Right atrium auricular region (tissue), 2 donors: ENCODE measurements at regions not wholly inside any gene's neighbourhood (a gene's known extent, or its start where the extent isn't known, plus 50 kb on each side); places are given as distances from the start of the nearest gene placed in this dataset.

Experiments
- DNase-seq: peaks from one replicate; pipeline ENCODE4 v3.0.0-alpha.2; 2019; ENCODE audit warnings: low spot score
- H3K27ac ChIP-seq, 2 donors: fragments of 200-600 bp; sonication (generic); 1 replicate in 1 of 2; 2 replicates in 1 of 2; pipeline ENCODE4 v1.5.1; 2016 to 2019
- H3K27me3 ChIP-seq, 2 donors: fragments of 200-600 bp; sonication (generic); one replicate each; pipeline versions ENCODE4 v1.5.1 to v1.6.0; 2017 to 2019
- H3K36me3 ChIP-seq: fragments of 200-600 bp; sonication (generic); one replicate; pipeline ENCODE4 v1.5.1; 2016
- H3K4me1 ChIP-seq, 2 donors: fragments of 200-600 bp; sonication (generic); one replicate each; pipeline versions ENCODE4 v1.5.1 to v1.6.0; 2017 to 2019
- H3K4me3 ChIP-seq, 2 donors: fragments of 200-600 bp; sonication (generic); 1 replicate in 1 of 2; 2 replicates in 1 of 2; pipeline ENCODE4 v1.5.1; 2017 to 2019; ENCODE audit warnings: mild to moderate bottlenecking in 1 of 2, moderate library complexity in 1 of 2
- H3K9me3 ChIP-seq, 2 donors: fragments of 200-600 bp; sonication (generic); one replicate each; pipeline ENCODE4 v1.5.1; 2019
- TF ChIP-seq, protein P1 (sequence below), 2 donors: fragments of 200-600 bp; sonication (generic); IDR thresholded peaks; one replicate each; pipeline ENCODE4 v1.5.1; 2019; ENCODE audit warnings: antibody characterized with exemption in 2 of 2

DNA sequence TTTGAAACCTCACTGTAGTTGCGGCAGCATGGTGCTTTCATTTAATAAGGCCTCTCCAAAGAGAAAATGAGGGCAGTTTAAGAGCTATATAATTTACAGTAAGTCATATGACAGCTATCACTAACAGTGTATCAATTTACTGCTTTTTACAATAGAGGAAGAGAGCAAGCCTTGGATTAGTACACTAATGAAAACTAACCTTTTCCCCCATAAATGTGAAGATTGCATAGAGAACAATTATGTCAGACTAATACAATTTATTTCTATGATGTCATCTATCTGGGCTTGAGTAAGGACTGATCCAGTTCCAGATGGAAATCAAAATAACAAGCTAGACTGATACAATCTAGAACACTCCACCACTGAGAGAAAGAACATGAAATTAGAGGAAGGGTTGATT is 78.1 kb upstream of the FAM83B start:
- Histone ChIP-seq H3K36me3 (no peaks in the 10 kb centered on the region), H3K4me1 (no peaks in the 10 kb centered on the region), H3K27me3 (no peaks in the 10 kb centered on the region), H3K9me3 (no peaks in the 10 kb centered on the region), H3K27ac (no peak overlapping the region), H3K4me3 (no peak overlapping the region)
- DNase-seq = no peak
- TF ChIP-seq, protein P1, sequence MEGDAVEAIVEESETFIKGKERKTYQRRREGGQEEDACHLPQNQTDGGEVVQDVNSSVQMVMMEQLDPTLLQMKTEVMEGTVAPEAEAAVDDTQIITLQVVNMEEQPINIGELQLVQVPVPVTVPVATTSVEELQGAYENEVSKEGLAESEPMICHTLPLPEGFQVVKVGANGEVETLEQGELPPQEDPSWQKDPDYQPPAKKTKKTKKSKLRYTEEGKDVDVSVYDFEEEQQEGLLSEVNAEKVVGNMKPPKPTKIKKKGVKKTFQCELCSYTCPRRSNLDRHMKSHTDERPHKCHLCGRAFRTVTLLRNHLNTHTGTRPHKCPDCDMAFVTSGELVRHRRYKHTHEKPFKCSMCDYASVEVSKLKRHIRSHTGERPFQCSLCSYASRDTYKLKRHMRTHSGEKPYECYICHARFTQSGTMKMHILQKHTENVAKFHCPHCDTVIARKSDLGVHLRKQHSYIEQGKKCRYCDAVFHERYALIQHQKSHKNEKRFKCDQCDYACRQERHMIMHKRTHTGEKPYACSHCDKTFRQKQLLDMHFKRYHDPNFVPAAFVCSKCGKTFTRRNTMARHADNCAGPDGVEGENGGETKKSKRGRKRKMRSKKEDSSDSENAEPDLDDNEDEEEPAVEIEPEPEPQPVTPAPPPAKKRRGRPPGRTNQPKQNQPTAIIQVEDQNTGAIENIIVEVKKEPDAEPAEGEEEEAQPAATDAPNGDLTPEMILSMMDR (IDR thresholded peaks at IDR 0.05) = no peak

DNA sequence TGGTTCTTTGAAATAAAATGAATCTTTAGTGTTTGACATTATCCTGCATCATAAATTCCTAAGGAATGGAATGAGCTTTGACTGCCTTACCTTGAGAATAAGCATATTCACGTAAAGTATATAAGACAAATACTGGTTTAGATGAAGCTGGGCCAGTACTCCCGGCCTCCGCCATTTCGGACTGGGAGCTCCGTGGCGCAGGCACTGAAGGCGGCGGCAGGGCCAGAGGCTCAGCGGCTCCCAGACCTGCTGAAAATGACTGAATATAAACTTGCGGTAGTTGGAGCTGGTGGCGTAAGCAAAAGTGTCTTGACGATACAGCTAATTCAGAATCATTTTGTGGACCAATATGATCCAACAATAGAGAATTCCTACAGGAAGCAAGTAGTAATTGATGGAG is 76.2 kb upstream of the FAM83B start:
- H3K4me1 ChIP-seq = no peaks in the 10 kb centered on the region
- DNase-seq = no peak
- no peaks in the 10 kb centered on the region for H3K27me3 ChIP-seq
- TF ChIP-seq, protein P1 (IDR thresholded peaks at IDR 0.05) = no peak
- no peak overlapping the region for H3K4me3 ChIP-seq
- H3K36me3 ChIP-seq = no peaks in the 10 kb centered on the region
- H3K27ac ChIP-seq = no peak overlapping the region
- H3K9me3 ChIP-seq = no peaks in the 10 kb centered on the region

DNA sequence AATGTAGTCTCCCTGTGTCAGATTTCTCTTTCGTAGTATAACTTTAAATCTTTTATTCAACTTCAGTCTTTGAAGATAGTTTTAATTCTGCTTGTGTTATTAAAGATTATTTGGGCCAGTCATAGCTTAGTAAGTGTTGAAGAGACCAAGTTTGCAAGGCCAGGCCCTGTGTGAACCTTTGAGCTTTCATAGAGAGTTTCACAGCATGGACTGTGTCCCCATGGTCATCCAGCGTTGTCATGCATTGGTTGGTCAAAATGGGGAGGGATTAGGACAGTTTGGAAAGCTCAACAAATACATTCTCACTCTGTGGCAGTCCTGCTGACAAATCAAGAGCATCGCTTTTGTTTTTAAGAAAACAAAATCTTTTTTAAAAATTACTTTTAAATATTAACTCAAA is 74.6 kb upstream of the FAM83B start:
- Histone ChIP-seq H3K36me3 (no peaks in the 10 kb centered on the region), H3K27me3 (no peaks in the 10 kb centered on the region), H3K27ac (no peak overlapping the region), H3K9me3 (no peaks in the 10 kb centered on the region), H3K4me3 (no peak overlapping the region), H3K4me1 (no peaks in the 10 kb centered on the region)
- DNase-seq = no peak
- TF ChIP-seq, protein P1 (IDR thresholded peaks at IDR 0.05) = no peak

DNA sequence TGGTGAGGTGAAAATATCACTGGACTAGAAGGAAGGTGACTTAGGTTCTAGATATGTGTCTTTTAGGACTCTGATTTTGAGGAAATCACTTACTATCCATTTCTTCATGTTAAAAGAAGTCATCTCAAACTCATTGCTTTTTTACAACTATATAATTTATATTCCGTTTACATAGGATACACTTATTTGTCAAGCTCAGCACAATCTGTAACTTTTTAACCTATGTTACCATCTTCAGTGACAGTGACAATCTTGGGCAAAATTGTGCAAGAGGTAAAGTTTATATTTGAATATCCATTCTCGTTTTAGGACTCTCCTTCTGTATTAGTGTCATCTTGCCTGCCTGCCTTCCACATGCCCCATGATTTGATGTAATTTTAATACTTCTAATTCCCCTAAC is 74.0 kb upstream of the FAM83B start:
- H3K9me3 ChIP-seq = no peaks in the 10 kb centered on the region
- no peaks in the 10 kb centered on the region for H3K4me1 ChIP-seq
- no peak overlapping the region for H3K4me3 ChIP-seq
- no peak for DNase-seq
- H3K27ac ChIP-seq = no peak overlapping the region
- TF ChIP-seq, protein P1 (IDR thresholded peaks at IDR 0.05) = no peak
- H3K36me3 ChIP-seq = no peaks in the 10 kb centered on the region
- no peaks in the 10 kb centered on the region for H3K27me3 ChIP-seq

DNA sequence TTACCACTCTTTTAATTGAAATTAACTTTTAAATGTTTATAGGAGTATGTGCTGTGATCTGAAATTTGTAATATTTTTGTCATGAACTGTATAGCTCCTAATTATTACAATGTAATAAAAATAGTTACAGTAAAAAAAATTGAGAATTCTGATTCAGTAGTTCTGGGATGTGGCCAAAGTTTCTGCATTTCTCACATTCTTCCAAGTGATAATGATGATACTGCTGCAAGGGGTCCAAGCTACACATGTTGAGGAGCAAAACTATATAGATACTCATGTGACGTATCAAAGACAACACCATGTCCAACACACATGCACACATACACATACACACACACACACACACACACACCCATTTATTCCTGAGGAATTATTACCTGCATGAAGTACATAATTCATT is 71.0 kb upstream of the FAM83B start:
- no peak for DNase-seq
- TF ChIP-seq, protein P1 (IDR thresholded peaks at IDR 0.05) = no peak
- H3K27me3 ChIP-seq = no peaks in the 10 kb centered on the region
- H3K4me1 ChIP-seq = no peaks in the 10 kb centered on the region
- H3K27ac ChIP-seq = no peak overlapping the region
- H3K4me3 ChIP-seq = no peak overlapping the region
- H3K9me3 ChIP-seq = no peaks in the 10 kb centered on the region
- H3K36me3 ChIP-seq = no peaks in the 10 kb centered on the region

DNA sequence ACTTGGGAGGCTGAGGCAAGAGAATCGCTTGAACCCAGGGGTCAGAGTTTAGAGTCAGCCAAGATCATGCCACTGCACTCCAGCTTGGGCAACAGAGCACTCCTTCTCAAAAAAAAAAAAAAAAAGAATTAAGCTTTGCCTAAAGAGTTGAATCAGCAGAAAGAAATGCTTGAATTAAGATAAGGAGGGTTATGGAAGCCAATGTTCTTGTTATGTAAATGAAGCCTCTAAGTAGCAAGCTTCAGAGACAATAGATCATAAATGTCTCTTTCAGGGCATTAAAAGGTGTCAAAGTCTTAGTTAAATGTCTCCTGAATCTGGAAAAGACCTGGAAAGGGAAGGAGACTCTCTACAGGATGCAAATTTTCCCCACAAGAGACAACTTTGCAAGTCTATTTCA is 69.7 kb upstream of the FAM83B start:
- DNase-seq = no peak

More for the DNA sequence above, 69.7 kb upstream of the FAM83B start:
- Histone ChIP-seq H3K9me3 (no peaks in the 10 kb centered on the region), H3K27ac (no peak overlapping the region), H3K36me3 (no peaks in the 10 kb centered on the region), H3K4me3 (no peak overlapping the region), H3K27me3 (no peaks in the 10 kb centered on the region), H3K4me1 (no peaks in the 10 kb centered on the region)
- TF ChIP-seq, protein P1 (IDR thresholded peaks at IDR 0.05) = no peak
